DOHH2 (cell line): ENCODE measurements at regions not wholly inside any gene's neighbourhood (a gene's known extent, or its start where the extent isn't known, plus 50 kb on each side); places are given as distances from the start of the nearest gene placed in this dataset.

ENCODE experiments used
- H3F3A ChIP-seq: fragments of 200-600 bp; sonication (generic), shearing (Covaris generic); 2 replicates; pipeline ENCODE4 v1.6.0; 2016; ENCODE audit warnings: antibody characterized with exemption, mild to moderate bottlenecking; ENCODE audit not compliant: control insufficient read depth, insufficient read depth
- H3K27ac ChIP-seq: fragments of 200-600 bp; sonication (generic); 2 replicates; pipeline ENCODE4 v1.5.1; 2014; ENCODE audit warnings: low read depth, mild to moderate bottlenecking, low read length, moderate library complexity
- H3K27me3 ChIP-seq: fragments of 200-600 bp; sonication (generic); 2 replicates; pipeline ENCODE4 v1.6.1; 2014; ENCODE audit warnings: mild to moderate bottlenecking, low read length, mixed read lengths; ENCODE audit not compliant: control insufficient read depth
- H3K36me3 ChIP-seq: fragments of 200-600 bp; sonication (generic); 2 replicates; pipeline ENCODE4 v1.6.1; 2014; ENCODE audit warnings: mild to moderate bottlenecking, low read length, moderate library complexity, mixed read lengths; ENCODE audit not compliant: control insufficient read depth
- H3K4me1 ChIP-seq: fragments of 200-600 bp; sonication (generic); 2 replicates; pipeline ENCODE4 v1.6.1; 2014; ENCODE audit warnings: mild to moderate bottlenecking, low read length, mixed read lengths; ENCODE audit not compliant: control insufficient read depth
- H3K4me2 ChIP-seq: fragments of 200-600 bp; sonication (generic); 2 replicates; pipeline ENCODE4 v1.6.0; 2014; ENCODE audit warnings: mild to moderate bottlenecking, low read length, moderate library complexity
- H3K4me3 ChIP-seq: fragments of 200-600 bp; sonication (generic); 2 replicates; pipeline ENCODE4 v1.5.1; 2014; ENCODE audit warnings: mild to moderate bottlenecking, low read length, mixed read lengths
- H3K79me2 ChIP-seq: fragments of 200-600 bp; sonication (generic); 2 replicates; pipeline ENCODE4 v1.6.1; 2014; ENCODE audit warnings: mild to moderate bottlenecking, low read length, mixed read lengths; ENCODE audit not compliant: control insufficient read depth
- H3K9me2 ChIP-seq: fragments of 200-600 bp; sonication (generic); replicated peaks from 2 replicates; pipeline ENCODE4 v1.6.1; 2014; ENCODE audit warnings: mild to moderate bottlenecking, low read length, mixed read lengths; ENCODE audit not compliant: control insufficient read depth
- H3K9me3 ChIP-seq: fragments of 200-600 bp; sonication (generic); 2 replicates; pipeline ENCODE4 v1.6.1; 2014; ENCODE audit warnings: antibody characterized with exemption, low read length, mixed read lengths; ENCODE audit not compliant: control insufficient read depth, insufficient read depth
- H4K20me1 ChIP-seq: fragments of 200-600 bp; sonication (generic); 2 replicates; pipeline ENCODE4 v1.6.0; 2014; ENCODE audit warnings: low read depth, mild to moderate bottlenecking, antibody characterized with exemption, low read length, moderate library complexity; ENCODE audit not compliant: control insufficient read depth, insufficient read depth
- CTCF ChIP-seq: fragments of 200-600 bp; sonication (generic); IDR thresholded peaks from one replicate; pipeline ENCODE4 v1.5.1; 2014; ENCODE audit warnings: antibody characterized with exemption, mild to moderate bottlenecking, low read depth, low read length; ENCODE audit not compliant: poor library complexity, severe bottlenecking
- EZH2phosphoT487 ChIP-seq: fragments of 200-600 bp; sonication (generic); IDR thresholded peaks from 2 replicates; pipeline ENCODE4 v1.6.1; 2017; ENCODE audit warnings: borderline replicate concordance, mild to moderate bottlenecking, antibody characterized with exemption, low read length, moderate library complexity, mixed read lengths

DNA sequence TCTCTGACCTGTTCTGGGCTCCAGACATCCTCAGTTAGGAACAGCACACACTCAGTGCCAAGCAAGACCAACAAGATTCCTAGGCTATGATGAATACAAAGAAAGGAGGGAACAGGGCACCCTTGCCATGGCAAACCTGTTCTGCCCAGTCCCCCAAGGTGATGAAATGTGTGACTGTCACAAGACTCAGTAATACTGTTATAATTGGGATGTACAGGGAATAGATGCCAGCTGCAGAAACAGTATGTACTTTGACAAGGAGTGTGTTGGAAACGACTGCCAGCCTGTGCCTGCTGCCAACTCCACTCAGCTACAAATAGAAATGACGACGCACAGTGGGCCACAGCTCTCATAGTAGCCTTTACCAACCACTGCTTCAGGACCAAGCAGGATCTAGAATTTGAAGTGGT, 453.0 kb downstream of the EFNA5 start:
- Histone ChIP-seq H3K9me3 (no peaks in the 10 kb centered on the region), H3K4me3 (no peak overlapping the region), H4K20me1 (no peaks in the 10 kb centered on the region), H3K27ac (no peak overlapping the region), H3K79me2 (no peaks in the 10 kb centered on the region), H3F3A (no peaks in the 10 kb centered on the region), H3K27me3 (no peaks in the 10 kb centered on the region), H3K9me2 (no peaks in the 10 kb centered on the region; the same call in 1 of the 2 replicates), H3K4me2 (no peak overlapping the region), H3K36me3 (no peaks in the 10 kb centered on the region), H3K4me1 (no peaks in the 10 kb centered on the region)
- no peak for TF ChIP-seq CTCF
- TF ChIP-seq EZH2phosphoT487, result no peak

DNA sequence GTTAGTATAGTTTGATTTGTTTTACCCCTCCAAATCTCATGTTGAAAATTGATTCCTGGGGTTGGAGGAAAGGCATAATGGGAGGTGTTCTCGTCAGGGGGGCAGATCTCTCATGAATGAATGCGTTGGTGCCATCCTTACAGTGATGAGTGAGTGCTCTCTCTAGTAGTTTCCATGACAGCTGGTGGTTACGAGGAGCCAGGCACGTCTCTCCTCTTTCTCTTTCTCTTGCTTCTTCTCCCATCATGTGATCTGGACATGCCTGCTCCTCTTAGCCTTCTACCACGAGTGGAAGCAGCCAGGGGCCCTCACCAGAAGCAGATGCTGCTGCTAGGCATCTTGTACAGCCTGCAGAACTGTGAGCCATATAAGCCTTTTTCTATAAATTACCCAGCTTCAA, 454.1 kb downstream of the EFNA5 start:
- H3K9me2 ChIP-seq, result no peaks in the 10 kb centered on the region; the same call in 1 of the 2 replicates
- H3K4me1 ChIP-seq, result no peaks in the 10 kb centered on the region
- H3K4me3 ChIP-seq, result no peak overlapping the region
- no peaks in the 10 kb centered on the region for H3K27me3 ChIP-seq
- no peaks in the 10 kb centered on the region for H3K9me3 ChIP-seq
- H4K20me1 ChIP-seq, result no peaks in the 10 kb centered on the region
- H3K27ac ChIP-seq, result no peak overlapping the region
- H3K79me2 ChIP-seq, result no peaks in the 10 kb centered on the region
- TF ChIP-seq CTCF, result no peak
- TF ChIP-seq EZH2phosphoT487, result no peak
- H3K4me2 ChIP-seq, result no peak overlapping the region
- no peaks in the 10 kb centered on the region for H3F3A ChIP-seq
- H3K36me3 ChIP-seq, result no peaks in the 10 kb centered on the region

DNA sequence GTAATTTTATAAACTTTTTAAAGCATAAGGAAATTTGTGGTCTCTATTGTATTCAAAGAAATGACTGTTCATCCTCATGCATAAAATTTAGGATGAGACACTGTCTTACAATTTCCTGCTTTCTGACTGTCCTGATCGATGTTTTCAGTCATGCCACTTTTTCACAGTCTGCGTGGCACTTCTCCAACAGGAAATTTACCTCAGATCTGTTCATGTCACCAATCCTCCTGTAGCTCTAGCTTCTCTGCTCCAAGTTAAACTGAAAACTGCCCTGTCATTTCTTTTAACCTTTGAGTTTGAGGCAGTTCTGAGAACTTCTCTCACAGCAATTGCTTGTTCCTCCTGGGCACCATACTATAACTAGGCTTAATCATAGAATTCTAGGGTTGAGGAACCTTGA, 455.1 kb downstream of the EFNA5 start:
- Histone ChIP-seq H3K27me3 (no peaks in the 10 kb centered on the region), H3K27ac (no peak overlapping the region), H3K4me3 (no peak overlapping the region), H3K36me3 (no peaks in the 10 kb centered on the region), H3F3A (no peaks in the 10 kb centered on the region), H3K4me1 (no peaks in the 10 kb centered on the region), H3K4me2 (no peak overlapping the region), H3K9me2 (no peaks in the 10 kb centered on the region; the same call in 1 of the 2 replicates), H3K79me2 (no peaks in the 10 kb centered on the region), H4K20me1 (no peaks in the 10 kb centered on the region), H3K9me3 (no peaks in the 10 kb centered on the region)
- TF ChIP-seq CTCF (no peak), EZH2phosphoT487 (no peak)

DNA sequence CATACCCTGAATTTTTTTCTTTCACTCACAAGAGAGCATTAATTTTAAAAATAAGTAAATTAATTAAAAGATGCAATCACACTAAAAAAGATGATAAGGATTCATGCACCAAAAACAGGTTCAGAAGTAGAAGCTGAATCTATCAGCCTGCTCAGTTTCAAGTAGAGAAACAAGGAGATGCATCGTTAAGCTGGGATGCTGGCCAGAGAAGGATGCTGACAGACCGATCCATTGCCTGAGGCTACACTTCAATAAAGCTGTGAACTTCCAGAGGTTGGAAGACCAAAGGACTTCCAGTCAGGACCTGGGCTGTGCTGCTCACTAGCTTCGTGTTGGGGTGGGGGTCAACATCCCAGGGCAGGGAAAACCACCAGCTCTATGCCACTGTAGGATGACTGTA, 457.7 kb downstream of the EFNA5 start:
- Histone ChIP-seq H3K79me2 (no peaks in the 10 kb centered on the region), H3K27me3 (no peaks in the 10 kb centered on the region), H3K4me2 (no peak overlapping the region), H3K4me1 (no peaks in the 10 kb centered on the region), H3K36me3 (no peaks in the 10 kb centered on the region), H3F3A (no peaks in the 10 kb centered on the region), H4K20me1 (no peaks in the 10 kb centered on the region), H3K27ac (no peak overlapping the region), H3K9me2 (no peaks in the 10 kb centered on the region), H3K9me3 (no peaks in the 10 kb centered on the region), H3K4me3 (no peak overlapping the region)
- TF ChIP-seq CTCF, result no peak
- no peak for TF ChIP-seq EZH2phosphoT487
